ENCODE measurements at regions not wholly inside any gene's neighbourhood (a gene's known extent, or its start where the extent isn't known, plus 50 kb on each side); places are given as distances from the start of the nearest gene placed in this dataset.

GRCh38 chr11:11155962-11156815 is 196.9 kb downstream of the CSNK2A3 start:
- Histone ChIP-seq H3K27me3 (ENCODE audit: insufficient read depth, low read depth, severe bottlenecking) (no peaks in the 10 kb centered on the region), H3K27ac (no peak overlapping the region), H3K4me3 (ENCODE audit: low read depth, low read length) (no peak overlapping the region), H3K36me3 (no peaks in the 10 kb centered on the region), H3K9me3 (ENCODE audit: severe bottlenecking) (no peaks in the 10 kb centered on the region)
- DNase-seq, result peak; percentile 57
- peak; percentile 88 for TF ChIP-seq CTCF (IDR thresholded peaks at IDR 0.05; ENCODE audit: low read depth, low read length)

GRCh38 chr11:11152877-11153276 is 200.2 kb downstream of the CSNK2A3 start:
- no peak for DNase-seq
- Histone ChIP-seq H3K36me3 (no peaks in the 10 kb centered on the region), H3K27ac (no peak overlapping the region), H3K27me3 (ENCODE audit: insufficient read depth, low read depth, severe bottlenecking) (no peaks in the 10 kb centered on the region), H3K4me3 (ENCODE audit: low read depth, low read length) (no peak overlapping the region), H3K9me3 (ENCODE audit: severe bottlenecking) (no peaks in the 10 kb centered on the region)
- no peak for TF ChIP-seq CTCF (IDR thresholded peaks at IDR 0.05; ENCODE audit: low read depth, low read length)

GRCh38 chr11:11149671-11150459 is 203.2 kb downstream of the CSNK2A3 start:
- no peaks in the 10 kb centered on the region for H3K36me3 ChIP-seq
- no peak for DNase-seq
- TF ChIP-seq CTCF (IDR thresholded peaks at IDR 0.05; ENCODE audit: low read depth, low read length), result no peak
- H3K27me3 ChIP-seq (ENCODE audit: insufficient read depth, low read depth, severe bottlenecking), result no peaks in the 10 kb centered on the region
- no peak overlapping the region for H3K4me3 ChIP-seq (ENCODE audit: low read depth, low read length)
- H3K27ac ChIP-seq, result no peak overlapping the region
- H3K9me3 ChIP-seq (ENCODE audit: severe bottlenecking), result no peaks in the 10 kb centered on the region

GRCh38 chr11:11148596-11148995 is 204.5 kb downstream of the CSNK2A3 start:
- no peak for DNase-seq
- Histone ChIP-seq H3K36me3 (no peaks in the 10 kb centered on the region), H3K9me3 (ENCODE audit: severe bottlenecking) (no peaks in the 10 kb centered on the region), H3K4me3 (ENCODE audit: low read depth, low read length) (no peak overlapping the region), H3K27ac (no peak overlapping the region), H3K27me3 (ENCODE audit: insufficient read depth, low read depth, severe bottlenecking) (no peaks in the 10 kb centered on the region)
- TF ChIP-seq CTCF (IDR thresholded peaks at IDR 0.05; ENCODE audit: low read depth, low read length), result no peak

GRCh38 chr11:11148104-11148509 is 204.9 kb downstream of the CSNK2A3 start:
- Histone ChIP-seq H3K4me3 (ENCODE audit: low read depth, low read length) (no peak overlapping the region), H3K27ac (no peak overlapping the region), H3K36me3 (no peaks in the 10 kb centered on the region), H3K27me3 (ENCODE audit: insufficient read depth, low read depth, severe bottlenecking) (no peaks in the 10 kb centered on the region), H3K9me3 (ENCODE audit: severe bottlenecking) (no peaks in the 10 kb centered on the region)
- peak; percentile 19; the same call in 1 of the 2 replicates for TF ChIP-seq CTCF (IDR thresholded peaks at IDR 0.05; ENCODE audit: low read depth, low read length)
- DNase-seq, result no peak
